Transverse colon (tissue), 4 donors: ENCODE measurements at regions not wholly inside any gene's neighbourhood (a gene's known extent, or its start where the extent isn't known, plus 50 kb on each side); places are given as distances from the start of the nearest gene placed in this dataset.

Source experiments
- DNase-seq: peaks from one replicate; pipeline ENCODE4 v3.0.0-alpha.2; 2019
- H3K27ac ChIP-seq, 4 donors: fragments of 200-600 bp; sonication (generic); 2 replicates each; pipeline ENCODE4 v1.5.1; 2016 to 2018; ENCODE audit warnings: inconsistent platforms in 4 of 4
- H3K27me3 ChIP-seq: fragments of 200-600 bp; sonication (generic); 2 replicates; pipeline ENCODE4 v1.5.1; 2017; ENCODE audit warnings: inconsistent platforms
- H3K36me3 ChIP-seq, 4 donors: fragments of 200-600 bp; sonication (generic); 2 replicates each; pipeline ENCODE4 v1.5.1; 2017 to 2019; ENCODE audit warnings: inconsistent platforms in 4 of 4
- H3K4me1 ChIP-seq, 4 donors: fragments of 200-600 bp; sonication (generic); 2 replicates each; pipeline ENCODE4 v1.5.1; 2017 to 2020; ENCODE audit warnings: inconsistent platforms in 4 of 4
- H3K4me3 ChIP-seq, 4 donors: fragments of 200-600 bp; sonication (generic); 1 replicate in 1 of 4; 2 replicates in 3 of 4; pipeline versions ENCODE4 v1.5.1 to v1.6.1; 2017 to 2019; ENCODE audit warnings: inconsistent platforms in 4 of 4
- H3K9me3 ChIP-seq, 2 donors: fragments of 200-600 bp; sonication (generic); 2 replicates each; pipeline ENCODE4 v1.5.1; 2017 to 2019; ENCODE audit warnings: inconsistent platforms in 2 of 2
- CTCF ChIP-seq, 5 experiments: fragments of 200-600 bp in 3 of 5; fragments of 450-650 bp in 2 of 5; sonication (generic) in 3 of 5; IDR thresholded peaks; 1 replicate in 2 of 5; 2 replicates in 3 of 5; pipeline ENCODE4 v1.5.1; 2016 to 2017; ENCODE audit warnings: antibody characterized with exemption in 5 of 5, inconsistent platforms in 3 of 5, mild to moderate bottlenecking in 2 of 5, moderate library complexity in 1 of 5
- EP300 ChIP-seq: sonication (generic); formaldehyde crosslinking; IDR thresholded peaks from one replicate; pipeline ENCODE4 v1.6.1; 2017; ENCODE audit warnings: antibody characterized with exemption, low read depth
- POLR2A ChIP-seq: fragments of 450-650 bp; IDR thresholded peaks from one replicate; pipeline ENCODE4 v1.6.1; 2016; ENCODE audit warnings: antibody characterized with exemption, mild to moderate bottlenecking, moderate library complexity
- POLR2AphosphoS5 ChIP-seq, 3 donors: sonication (generic); formaldehyde crosslinking; IDR thresholded peaks; one replicate each; pipeline ENCODE4 v1.6.1; 2016; ENCODE audit warnings: antibody characterized with exemption in 3 of 3
- WGBS, 2 donors: methylation state at CpG; one replicate each; pipeline ENCODE4 v1.1.5; 2018; ENCODE audit warnings: low coverage in 1 of 2; 5-methylcytosine and 5-hydroxymethylcytosine counted together
- in situ Hi-C, 4 donors: fragments of 200-750 bp; cut with MboI; loops; one replicate each; pipeline versions ENCODE4 v1.15.0 to v1.15.1; 2017; ENCODE audit warnings: low sequenced_read_pairs in 3 of 4, low pct_ligation_motif_present in 1 of 4, low pct_unique_long_range_greater_than_20kb in 1 of 4
- intact Hi-C: fragments of 100-400 bp; cut with DNase I; formaldehyde crosslinking; loops from one replicate; pipeline ENCODE4 v1.15.1; 2023; ENCODE audit warnings: low total_unique reads

- DNase-seq = no peak
- no peak for TF ChIP-seq CTCF (IDR thresholded peaks at IDR 0.05)
- TF ChIP-seq POLR2A = no peak
- no peak for TF ChIP-seq EP300
- TF ChIP-seq POLR2AphosphoS5 (IDR thresholded peaks at IDR 0.05) = no peak
- Histone ChIP-seq H3K4me3 (no peak overlapping the region), H3K27ac (no peak overlapping the region), H3K36me3 (no peaks in the 10 kb centered on the region), H3K9me3 (no peaks in the 10 kb centered on the region), H3K27me3 (no peaks in the 10 kb centered on the region), H3K4me1 (no peaks in the 10 kb centered on the region)
- intact Hi-C loops (no loop called here), in situ Hi-C loops (loop anchor here in 1 of 4 donors (25.0 kb wide), 1 partner anchor 109 kb away; no protein-coding TSS in a partner anchor)
- WGBS, 2 donors = 80 to 100% methylated on average over 1 of the region's 1 CpG
These were observed 578.0 kb downstream of the DOK5 start for GRCh38 chr20:55053389-55053788.

GRCh38 chr20:55052459-55052858, 577.1 kb downstream of the DOK5 start:
- TF ChIP-seq EP300 = no peak
- no peak for TF ChIP-seq POLR2A
- TF ChIP-seq CTCF (IDR thresholded peaks at IDR 0.05) = no peak
- no peak for TF ChIP-seq POLR2AphosphoS5 (IDR thresholded peaks at IDR 0.05)
- DNase-seq = no peak
- 60 to 76% methylated on average over 1 to 2 of the region's 2 CpGs for WGBS, 2 donors
- intact Hi-C loops = no loop called here
- Histone ChIP-seq H3K36me3 (no peaks in the 10 kb centered on the region), H3K27ac (no peak overlapping the region), H3K4me1 (no peaks in the 10 kb centered on the region), H3K27me3 (no peaks in the 10 kb centered on the region), H3K9me3 (no peaks in the 10 kb centered on the region), H3K4me3 (no peak overlapping the region)
- in situ Hi-C loops = loop anchor here in 1 of 4 donors (25.0 kb wide), 1 partner anchor 110 kb away; no protein-coding TSS in a partner anchor

- intact Hi-C loops = no loop called here
- no peaks in the 10 kb centered on the region for H3K9me3 ChIP-seq
- TF ChIP-seq CTCF (IDR thresholded peaks at IDR 0.05) (no peak), EP300 (no peak), POLR2A (no peak), POLR2AphosphoS5 (IDR thresholded peaks at IDR 0.05) (no peak)
- no peaks in the 10 kb centered on the region for H3K27me3 ChIP-seq
- DNase-seq = no peak
- in situ Hi-C loops = no loop called here
- H3K27ac ChIP-seq = no peak overlapping the region
- no peak overlapping the region for H3K4me3 ChIP-seq
- no peaks in the 10 kb centered on the region for H3K36me3 ChIP-seq
- H3K4me1 ChIP-seq = no peaks in the 10 kb centered on the region
These were observed 563.3 kb downstream of the DOK5 start for GRCh38 chr20:55038684-55039083.

- Histone ChIP-seq H3K9me3 (no peaks in the 10 kb centered on the region), H3K4me1 (no peaks in the 10 kb centered on the region), H3K36me3 (no peaks in the 10 kb centered on the region), H3K27me3 (no peaks in the 10 kb centered on the region), H3K4me3 (no peak overlapping the region), H3K27ac (no peak overlapping the region)
- no peak for TF ChIP-seq POLR2A
- no peak for TF ChIP-seq POLR2AphosphoS5 (IDR thresholded peaks at IDR 0.05)
- no peak for TF ChIP-seq CTCF (IDR thresholded peaks at IDR 0.05)
- TF ChIP-seq EP300 = no peak
- DNase-seq = no peak
- intact Hi-C loops (no loop called here), in situ Hi-C loops (no loop called here)
These were observed 556.6 kb downstream of the DOK5 start for GRCh38 chr20:55031971-55032370.
